Heart left ventricle (tissue), 13 donors: ENCODE measurements at regions not wholly inside any gene's neighbourhood (a gene's known extent, or its start where the extent isn't known, plus 50 kb on each side); places are given as distances from the start of the nearest gene placed in this dataset.

ENCODE experiments used
- CTCF ChIP-seq, 12 donors: fragments of 200-600 bp; sonication (generic) in 4 of 12; IDR thresholded peaks; one replicate each; pipeline versions ENCODE4 v1.5.0 to v1.8.0; 2018 to 2022; ENCODE audit warnings: antibody characterized with exemption in 12 of 12, mild to moderate bottlenecking in 5 of 12
- POLR2A ChIP-seq, 2 donors: fragments of 450-650 bp; IDR thresholded peaks; one replicate each; pipeline ENCODE4 v1.6.1; 2017; ENCODE audit warnings: antibody characterized with exemption in 2 of 2, mild to moderate bottlenecking in 2 of 2, moderate library complexity in 2 of 2
- donor health status: ischemic (EF 13 %, LVEDD 7.1; RV severe dilation, severe dysfunction).
- donor health status: DM: no; HTN: yes; CAD: no.
- donor health status: DM: no; HTN: no; CAD: no.
- donor health status: ischemic (EF 25% LVEDD 6.9; RV normal size, moderate dysfunction).
- donor health status: ischemic (EF 25% LVEDD 5.7; RV mildly dilated, moderate dysfunction).
- donor health status: ischemic (EF 35%, LVEDD 5.7; RV mildly dilated, moderate dysfunction).
- donor health status: nonischemic (EF 11% LVEDD 7.7; RV severe dilation, severe dysfunction).
- donor health status: DM: yes; HTN: yes; CAD: no.
- donor health status: PGD.
- donor health status: ischemic (EF 29% LVEDD 5.4; RV normal size, mild dysfunction).
- donor health status: nonischemic (EF 23%, LVEDD 6.1; RV moderate dilation, normal function).

GRCh38 chr17:27239584-27239983 is 54.3 kb upstream of the WSB1 start:
- TF ChIP-seq CTCF (IDR thresholded peaks at IDR 0.05): no peak
- no peak for TF ChIP-seq POLR2A (IDR thresholded peaks at IDR 0.05)
